HEK293 (cell line): ENCODE measurements at regions not wholly inside any gene's neighbourhood (a gene's known extent, or its start where the extent isn't known, plus 50 kb on each side); places are given as distances from the start of the nearest gene placed in this dataset.

Experiments
- CTCF ChIA-PET: fragments of 350-600 bp; formaldehyde crosslinking; extraction: SDS; loops from one replicate; lab custom pipeline; 2021; ENCODE audit warnings: antibody characterized with exemption; lab: Yijun Ruan, JAX
- POLR2A ChIA-PET: fragments of 300-600 bp; formaldehyde crosslinking; extraction: SDS; loops from one replicate; lab custom pipeline; 2020; ENCODE audit warnings: antibody characterized with exemption, inconsistent platforms; lab: Yijun Ruan, JAX
- H3K27ac ChIP-seq: fragments of 200-500 bp; sonication (Bioruptor generic); 2 replicates; pipeline ENCODE4 v1.5.1; 2014; ENCODE audit warnings: low read depth, low read length, control low read depth, inconsistent platforms; ENCODE audit errors: extremely low read depth
- H3K36me3 ChIP-seq, 2 experiments: fragments of 200-500 bp in 1 of 2; sonication (Bioruptor generic) in 1 of 2; 1 replicate in 1 of 2; 2 replicates in 1 of 2; pipeline ENCODE4 v1.5.1; 2014 to 2017; ENCODE audit warnings: inconsistent platforms in 2 of 2, low read length in 2 of 2; ENCODE audit not compliant: control insufficient read depth in 2 of 2, insufficient read depth in 1 of 2
- H3K4me1 ChIP-seq: fragments of 200-500 bp; sonication (Bioruptor generic); 2 replicates; pipeline ENCODE4 v1.5.1; 2014; ENCODE audit warnings: mild to moderate bottlenecking, low read length, inconsistent platforms; ENCODE audit not compliant: control insufficient read depth, insufficient read depth
- H3K4me3 ChIP-seq: 2 replicates; pipeline ENCODE4 v1.5.1; 2011; ENCODE audit warnings: low read depth, mild to moderate bottlenecking, control low read depth, low read length, moderate library complexity
- H3K9me3 ChIP-seq: fragments of 200-500 bp; sonication (Bioruptor generic); 2 replicates; pipeline ENCODE4 v1.5.1; 2014; ENCODE audit warnings: low read depth, low read length, inconsistent platforms; ENCODE audit not compliant: control insufficient read depth, insufficient read depth
- HOXA7 ChIP-seq: sonication (generic); formaldehyde crosslinking; IDR thresholded peaks from 2 replicates; pipeline ENCODE4 v1.8.1; 2022; ENCODE audit warnings: missing genetic modification reagents, borderline replicate concordance
- KLF16 ChIP-seq: fragments of 450-650 bp; formaldehyde crosslinking; IDR thresholded peaks from 2 replicates; pipeline ENCODE4 v1.5.1; 2017; ENCODE audit warnings: missing biosample characterization, missing genetic modification characterization
- PATZ1 ChIP-seq: fragments of 450-650 bp; formaldehyde crosslinking; IDR thresholded peaks from 2 replicates; pipeline ENCODE4 v1.5.1; 2016; ENCODE audit warnings: missing biosample characterization, missing genetic modification characterization
- SCRT2 ChIP-seq: fragments of 450-650 bp; formaldehyde crosslinking; IDR thresholded peaks from 2 replicates; pipeline ENCODE4 v1.5.1; 2016; ENCODE audit warnings: missing biosample characterization, missing genetic modification characterization
- ZBTB48 ChIP-seq: fragments of 450-650 bp; formaldehyde crosslinking; IDR thresholded peaks from 2 replicates; pipeline ENCODE4 v1.5.1; 2016; ENCODE audit warnings: missing biosample characterization, missing genetic modification characterization
- ZBTB6 ChIP-seq: fragments of 450-650 bp; formaldehyde crosslinking; IDR thresholded peaks from 2 replicates; pipeline ENCODE4 v1.5.1; 2017; ENCODE audit warnings: missing biosample characterization, missing genetic modification characterization
- ZNF121 ChIP-seq: fragments of 450-650 bp; formaldehyde crosslinking; IDR thresholded peaks from 2 replicates; pipeline ENCODE4 v1.5.1; 2016; ENCODE audit warnings: missing biosample characterization, missing genetic modification characterization
- ZNF24 ChIP-seq: fragments of 450-650 bp; formaldehyde crosslinking; IDR thresholded peaks from 2 replicates; pipeline ENCODE4 v1.5.1; 2016; ENCODE audit warnings: missing biosample characterization, missing genetic modification characterization
- ZNF335 ChIP-seq: fragments of 450-650 bp; formaldehyde crosslinking; conservative IDR thresholded peaks from 2 replicates; pipeline ENCODE4 v1.5.1; 2016; ENCODE audit warnings: missing biosample characterization, missing genetic modification characterization
- ZNF341 ChIP-seq: fragments of 450-650 bp; formaldehyde crosslinking; IDR thresholded peaks from 2 replicates; pipeline ENCODE4; 2016; ENCODE audit warnings: low read depth, missing biosample characterization, missing genetic modification characterization
- ZNF362 ChIP-seq: fragments of 450-650 bp; formaldehyde crosslinking; IDR thresholded peaks from 2 replicates; pipeline ENCODE4 v1.5.1; 2016; ENCODE audit warnings: missing biosample characterization, missing genetic modification characterization
- ZNF48 ChIP-seq: fragments of 450-650 bp; formaldehyde crosslinking; IDR thresholded peaks from 2 replicates; pipeline ENCODE4 v1.5.1; 2016; ENCODE audit warnings: missing biosample characterization, missing genetic modification characterization
- ZNF488 ChIP-seq: fragments of 450-650 bp; formaldehyde crosslinking; IDR thresholded peaks from 2 replicates; pipeline ENCODE4 v1.5.1; 2016; ENCODE audit warnings: missing biosample characterization, missing genetic modification characterization
- ZNF510 ChIP-seq: fragments of 450-650 bp; formaldehyde crosslinking; IDR thresholded peaks from 2 replicates; pipeline ENCODE4 v1.5.1; 2018; ENCODE audit warnings: mild to moderate bottlenecking, missing genetic modification characterization, missing biosample characterization; ENCODE audit not compliant: insufficient replicate concordance
- ZNF521 ChIP-seq: fragments of 450-650 bp; formaldehyde crosslinking; IDR thresholded peaks from 2 replicates; pipeline ENCODE4 v1.5.1; 2017; ENCODE audit warnings: missing biosample characterization, mild to moderate bottlenecking, missing genetic modification characterization
- ZNF530 ChIP-seq: fragments of 450-650 bp; formaldehyde crosslinking; IDR thresholded peaks from 2 replicates; pipeline ENCODE4 v1.5.1; 2016; ENCODE audit warnings: low read depth, missing biosample characterization, missing genetic modification characterization
- ZNF561 ChIP-seq: fragments of 450-650 bp; IDR thresholded peaks from 2 replicates; pipeline ENCODE4 v1.5.1; 2018; ENCODE audit warnings: missing biosample characterization, missing genetic modification characterization, borderline replicate concordance
- ZNF580 ChIP-seq: fragments of 450-650 bp; formaldehyde crosslinking; IDR thresholded peaks from 2 replicates; pipeline ENCODE4 v1.5.1; 2016; ENCODE audit warnings: missing biosample characterization, missing genetic modification characterization
- ZNF600 ChIP-seq: fragments of 450-650 bp; formaldehyde crosslinking; IDR thresholded peaks from 2 replicates; pipeline ENCODE4 v1.5.1; 2016; ENCODE audit warnings: missing biosample characterization, missing genetic modification characterization
- ZNF621 ChIP-seq: fragments of 450-650 bp; formaldehyde crosslinking; IDR thresholded peaks from 2 replicates; pipeline ENCODE4 v1.5.1; 2017; ENCODE audit warnings: missing biosample characterization, missing genetic modification characterization
- ZNF658 ChIP-seq: fragments of 450-650 bp; formaldehyde crosslinking; IDR thresholded peaks from 2 replicates; pipeline ENCODE4; 2016; ENCODE audit warnings: missing biosample characterization, missing genetic modification characterization
- ZNF670 ChIP-seq: fragments of 450-650 bp; formaldehyde crosslinking; IDR thresholded peaks from 2 replicates; pipeline ENCODE4 v1.5.1; 2016; ENCODE audit warnings: missing biosample characterization, missing genetic modification characterization, low read depth
- ZNF692 ChIP-seq: fragments of 450-650 bp; formaldehyde crosslinking; IDR thresholded peaks from 2 replicates; pipeline ENCODE4 v1.5.1; 2016; ENCODE audit warnings: missing biosample characterization, missing genetic modification characterization
- ZNF76 ChIP-seq: fragments of 450-650 bp; formaldehyde crosslinking; IDR thresholded peaks from 2 replicates; pipeline ENCODE4; 2016; ENCODE audit warnings: low read depth, missing biosample characterization, missing genetic modification characterization, borderline replicate concordance
- ZNF830 ChIP-seq: fragments of 450-650 bp; IDR thresholded peaks from 2 replicates; pipeline ENCODE4 v1.5.0; 2018; ENCODE audit warnings: missing biosample characterization, missing genetic modification characterization, low read depth, mild to moderate bottlenecking, moderate library complexity

GRCh38 chr14:54038724-54039123 lies 82.1 kb upstream of the BMP4 start:
- POLR2A ChIA-PET: no interaction called here
- H3K4me1 ChIP-seq: no peaks in the 10 kb centered on the region
- CTCF ChIA-PET: no interaction called here
- H3K27ac ChIP-seq: no peak overlapping the region
- H3K36me3 ChIP-seq: no peaks in the 10 kb centered on the region
- peaks cover 3% of the 10 kb centered on the region; the same call in 1 of the 2 replicates for H3K9me3 ChIP-seq
- H3K4me3 ChIP-seq: no peak overlapping the region
- TF ChIP-seq ZNF362 (tag by site-specific recombination): no peak
- no peak for TF ChIP-seq ZNF670 (tag by site-specific recombination)
- TF ChIP-seq, all 188 proteins: peak for 0

- Histone ChIP-seq H3K4me3 (no peak overlapping the region), H3K4me1 (no peaks in the 10 kb centered on the region), H3K9me3 (peaks cover 3% of the 10 kb centered on the region; the same call in 1 of the 2 replicates), H3K36me3 (no peaks in the 10 kb centered on the region), H3K27ac (no peak overlapping the region)
- CTCF ChIA-PET: interaction anchor here (0.6 kb wide), 1 partner anchor 494 kb away, joined by 3 read pairs; no protein-coding TSS in a partner anchor
- POLR2A ChIA-PET: no interaction called here
- TF ChIP-seq ZNF24 (no peak), ZNF121 (tag by site-specific recombination) (no peak), ZNF830 (tag by site-specific recombination) (no peak), KLF16 (tag by site-specific recombination) (no peak), ZNF600 (tag by site-specific recombination) (no peak), ZNF580 (no peak), ZBTB6 (tag by site-specific recombination) (no peak), ZNF76 (tag by site-specific recombination) (no peak), ZNF561 (tag by site-specific recombination) (no peak), ZNF488 (no peak)
These were observed 82.7 kb upstream of the BMP4 start for GRCh38 chr14:54039311-54039710.

- Histone ChIP-seq H3K27ac (no peak overlapping the region), H3K36me3 (no peaks in the 10 kb centered on the region), H3K4me3 (no peak overlapping the region), H3K9me3 (no peaks in the 10 kb centered on the region), H3K4me1 (no peaks in the 10 kb centered on the region)
- CTCF ChIA-PET: interaction anchor here (1.2 kb wide), 1 partner anchor 307 kb away, joined by 4 read pairs; no protein-coding TSS in a partner anchor
- POLR2A ChIA-PET: no interaction called here
- TF ChIP-seq ZNF335 (tag by site-specific recombination): no peak
- no peak for TF ChIP-seq ZBTB48 (tag by site-specific recombination)
- TF ChIP-seq ZNF341 (tag by site-specific recombination): no peak
- no peak for TF ChIP-seq ZNF692 (tag by site-specific recombination)
- no peak for TF ChIP-seq SCRT2 (tag by site-specific recombination)
- TF ChIP-seq ZNF48 (tag by site-specific recombination): no peak
- no peak for TF ChIP-seq ZNF521 (tag by site-specific recombination)
- no peak for TF ChIP-seq ZNF658 (tag by site-specific recombination)
- TF ChIP-seq ZNF621 (tag by site-specific recombination): no peak
- TF ChIP-seq PATZ1: no peak
- TF ChIP-seq ZNF530 (tag by site-specific recombination): no peak
- TF ChIP-seq ZNF121 (tag by site-specific recombination): no peak
- TF ChIP-seq ZNF510: no peak
- TF ChIP-seq HOXA7: no peak
These were observed 84.2 kb upstream of the BMP4 start for GRCh38 chr14:54040846-54041245.
